Frontal cortex (tissue), 3 donors: ENCODE measurements at regions not wholly inside any gene's neighbourhood (a gene's known extent, or its start where the extent isn't known, plus 50 kb on each side); places are given as distances from the start of the nearest gene placed in this dataset.
"Not testable (repeated sequence)": the region's sequence is repeated elsewhere in the genome, so short reads cannot be mapped to it uniquely, and the experiment has no call there.

Experiments used
- DNase-seq, 2 donors: peaks; one replicate each; pipeline ENCODE4 v3.0.0; 2012; ENCODE audit warnings: low spot score in 2 of 2
- FAIRE-seq: peaks from 2 replicates; lab custom pipeline; 2012; peaks lifted over from hg19 to GRCh38; lab: Jason Lieb, UNC
- donor health status: control.
- donor health status: control.
- donor health status: control.

- not testable (repeated sequence) for DNase-seq, FAIRE-seq
These were observed 412.1 kb downstream of the DCDC2C start for GRCh38 chr2:4115435-4115834.

GRCh38 chr2:4122726-4123125 is 419.4 kb downstream of the DCDC2C start:
- DNase-seq (no peak), FAIRE-seq (no peak)

GRCh38 chr2:4130651-4131050 is 427.3 kb downstream of the DCDC2C start:
- FAIRE-seq (no peak), DNase-seq (no peak)

GRCh38 chr2:4134551-4135550 is 431.5 kb downstream of the DCDC2C start:
- no peak for FAIRE-seq
- DNase-seq: no peak

GRCh38 chr2:4135765-4136164 is 432.4 kb downstream of the DCDC2C start:
- no peak for DNase-seq
- FAIRE-seq: no peak

- no peak for DNase-seq
These were observed 435.9 kb downstream of the DCDC2C start for GRCh38 chr2:4139316-4139715.

GRCh38 chr2:4139731-4140130 is 436.4 kb downstream of the DCDC2C start:
- DNase-seq (no peak), FAIRE-seq (no peak)

More at GRCh38 chr2:4139316-4139715, 435.9 kb downstream of the DCDC2C start:
- FAIRE-seq: no peak

GRCh38 chr2:4140281-4140970 is 437.1 kb downstream of the DCDC2C start:
- DNase-seq: no peak

GRCh38 chr2:4144731-4145130 is 441.4 kb downstream of the DCDC2C start:
- DNase-seq (no peak), FAIRE-seq (no peak)

More at GRCh38 chr2:4140281-4140970, 437.1 kb downstream of the DCDC2C start:
- no peak for FAIRE-seq

GRCh38 chr2:4151521-4151920 is 448.1 kb downstream of the DCDC2C start:
- no peak for FAIRE-seq
- no peak for DNase-seq

- FAIRE-seq: no peak
- no peak for DNase-seq
These were observed 448.7 kb downstream of the DCDC2C start for GRCh38 chr2:4152051-4152450.

- DNase-seq (no peak), FAIRE-seq (no peak)
These were observed 465.5 kb downstream of the DCDC2C start for GRCh38 chr2:4168834-4169233.

- DNase-seq (no peak), FAIRE-seq (no peak)
These were observed 471.4 kb downstream of the DCDC2C start for GRCh38 chr2:4174796-4175195.

- no peak for FAIRE-seq
- no peak for DNase-seq
These were observed 472.0 kb downstream of the DCDC2C start for GRCh38 chr2:4175343-4175742.

- no peak for DNase-seq
- FAIRE-seq: no peak
These were observed 477.3 kb downstream of the DCDC2C start for GRCh38 chr2:4180631-4181030.

- DNase-seq (no peak), FAIRE-seq (no peak)
These were observed 477.7 kb downstream of the DCDC2C start for GRCh38 chr2:4181062-4181461.

- DNase-seq (no peak), FAIRE-seq (no peak)
These were observed 485.2 kb downstream of the DCDC2C start for GRCh38 chr2:4188561-4188960.

GRCh38 chr2:4190548-4190947 is 487.2 kb downstream of the DCDC2C start:
- DNase-seq: no peak
- no peak for FAIRE-seq

- no peak for DNase-seq
- no peak for FAIRE-seq
These were observed 488.7 kb downstream of the DCDC2C start for GRCh38 chr2:4192119-4192518.

- DNase-seq (no peak), FAIRE-seq (no peak)
These were observed 511.2 kb downstream of the DCDC2C start for GRCh38 chr2:4214444-4215205.
